ENCODE measurements at regions not wholly inside any gene's neighbourhood (a gene's known extent, or its start where the extent isn't known, plus 50 kb on each side); places are given as distances from the start of the nearest gene placed in this dataset.

- TF ChIP-seq REST (IDR thresholded peaks at IDR 0.05; ENCODE audit: low read depth, low read length) (no peak), ZNF274 (IDR thresholded peaks at IDR 0.05; ENCODE audit: insufficient read depth, insufficient read length) (no peak), JUNB (IDR thresholded peaks at IDR 0.05) (no peak), SMARCA5 (IDR thresholded peaks at IDR 0.05) (no peak), KDM1A (IDR thresholded peaks at IDR 0.05; ENCODE audit: borderline replicate concordance) (no peak), SMAD5 (IDR thresholded peaks at IDR 0.05; ENCODE audit: low read depth) (no peak), ZBED1 (IDR thresholded peaks at IDR 0.05; ENCODE audit: borderline replicate concordance) (no peak), TCF3 (IDR thresholded peaks at IDR 0.05; ENCODE audit: borderline replicate concordance, insufficient read depth, low read depth, low read length) (no peak), BCL11A (IDR thresholded peaks at IDR 0.05; ENCODE audit: low read depth, low read length) (no peak), RB1 (IDR thresholded peaks at IDR 0.05; ENCODE audit: borderline replicate concordance) (no peak), MEF2A (IDR thresholded peaks at IDR 0.05; ENCODE audit: insufficient read depth, low read depth, low read length) (no peak)
Observed at GRCh38 chr16:58904291-58904690, 170.2 kb upstream of the GOT2 start (continued).

GRCh38 chr16:58889516-58889915, 155.4 kb upstream of the GOT2 start:
- ChIA-PET RAD21 (ENCODE audit: unreplicated experiment) (interaction anchor here (1.8 kb wide), 1 partner anchor 24 kb away, joined by 4 read pairs; no protein-coding TSS in a partner anchor), POLR2A (no interaction called here), CTCF (interaction anchor here (0.8 to 1.2 kb wide), 3 partner anchors 10 to 46 kb away, joined by 3 to 5 read pairs (median 4); no protein-coding TSS in a partner anchor), SMC1A (ENCODE audit: uncharacterized antibody, unreplicated experiment) (interaction anchor here (1.5 to 2.3 kb wide), 3 partner anchors 8 to 35 kb away, joined by 4 to 7 read pairs (median 5); no protein-coding TSS in a partner anchor)
- intact Hi-C loops (cut with micrococcal nuclease; ENCODE audit: unreplicated experiment), result no loop called here
- Histone ChIP-seq H3K36me3 (ENCODE audit: control insufficient read depth in 2 of 2, insufficient read depth in 2 of 2, low read length in 1 of 2) (no peaks in the 10 kb centered on the region), H2AFZ (ENCODE audit: control insufficient read depth, low read depth, low read length) (no peak overlapping the region), H3K4me2 (ENCODE audit: control insufficient read depth, insufficient read depth) (no peak overlapping the region), H4K20me1 (ENCODE audit: control insufficient read depth, insufficient read depth) (no peaks in the 10 kb centered on the region), H3K27ac (ENCODE audit: control insufficient read depth, insufficient read depth) (no peak overlapping the region), H3K9me3 (replicated peaks; ENCODE audit: control insufficient read depth, insufficient read depth, low read length) (no peaks in the 10 kb centered on the region), H3K4me1 (ENCODE audit: control insufficient read depth, insufficient read depth, low read length) (no peaks in the 10 kb centered on the region), H3K27me3 (replicated peaks in 1 of 2; ENCODE audit: control insufficient read depth in 2 of 2, insufficient read depth in 2 of 2, low read length in 1 of 2) (no peaks in the 10 kb centered on the region), H3K79me2 (ENCODE audit: control insufficient read depth, insufficient read depth, low read length) (no peaks in the 10 kb centered on the region), H3K9ac (ENCODE audit: control insufficient read depth, insufficient read depth, low read length) (no peak overlapping the region), H3K4me3 (no peak overlapping the region)
- DNase-seq (ENCODE audit: low read depth, low spot score) (no peak), ATAC-seq (no peak), FAIRE-seq (no peak)
- no TSS peak for BruUV-seq (replicated peaks)
- in situ Hi-C loops (cut with MboI), result no loop called here
- 47% methylated on average over 1 of the region's 1 CpG for WGBS (ENCODE audit: insufficient coverage, insufficient replicate concordance, low lambda C conversion rate, missing lambda C conversion rate)
- TF ChIP-seq ESRRA (IDR thresholded peaks at IDR 0.05; ENCODE audit: low read length), result no peak
- no peak for TF ChIP-seq SIX5 (IDR thresholded peaks at IDR 0.05; ENCODE audit: low read depth, low read length, severe bottlenecking)
- TF ChIP-seq NFXL1 (IDR thresholded peaks at IDR 0.05; ENCODE audit: borderline replicate concordance), result no peak
- TF ChIP-seq ASH2L (IDR thresholded peaks at IDR 0.05; ENCODE audit: borderline replicate concordance, low read depth), result no peak
- TF ChIP-seq RELA (IDR thresholded peaks at IDR 0.05; ENCODE audit: borderline replicate concordance, partially characterized antibody), result no peak
- TF ChIP-seq BCLAF1 (IDR thresholded peaks at IDR 0.05), result no peak
- no peak for TF ChIP-seq KDM1A (IDR thresholded peaks at IDR 0.05; ENCODE audit: borderline replicate concordance)
- no peak for TF ChIP-seq HSF1 (IDR thresholded peaks at IDR 0.05; ENCODE audit: low read depth, low read length)
